ENCODE measurements at regions not wholly inside any gene's neighbourhood (a gene's known extent, or its start where the extent isn't known, plus 50 kb on each side); places are given as distances from the start of the nearest gene placed in this dataset.

DNA sequence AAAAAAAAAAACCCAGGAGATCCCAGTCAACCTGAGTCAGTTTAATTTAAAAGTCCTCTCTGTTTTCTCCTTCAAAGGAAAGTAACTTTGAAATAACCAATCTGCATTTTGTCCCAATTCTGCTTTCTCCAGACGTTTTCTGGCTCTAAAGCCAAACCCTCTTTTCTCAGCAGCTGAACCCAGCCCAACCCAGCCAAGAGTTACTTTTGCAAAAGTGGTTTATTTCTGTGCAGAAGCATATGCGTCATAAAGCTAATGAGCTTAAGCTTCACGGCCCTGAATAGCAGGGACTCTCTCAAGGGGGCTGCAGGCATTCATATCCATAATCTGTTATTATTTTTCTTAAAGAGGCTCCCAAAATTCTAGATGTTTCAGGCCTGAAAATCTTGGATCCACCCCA lies 176.6 kb downstream of the GALC start:
- no peak overlapping the region for H3K4me3 ChIP-seq (replicated peaks in 1 of 3; ENCODE audit: insufficient read depth in 1 of 3, low read depth in 2 of 3, low read length in 3 of 3)
- H3K9me3 ChIP-seq (ENCODE audit: low read length) = no peaks in the 10 kb centered on the region
- no peaks in the 10 kb centered on the region for H3K4me1 ChIP-seq (ENCODE audit: insufficient read depth, low read length)
- FAIRE-seq (no peak), DNase-seq (ENCODE audit: low spot score) (no peak), ATAC-seq (no peak)
- TF ChIP-seq TGIF2 (CRISPR knock-in tag; IDR thresholded peaks at IDR 0.05) (no peak), HNF4A (CRISPR knock-in tag; IDR thresholded peaks at IDR 0.05) (no peak), MAFK (conservative IDR thresholded peaks at IDR 0.05 in 1 of 2, IDR thresholded peaks at IDR 0.05 in 1 of 2; ENCODE audit: low read length in 2 of 2) (no peak), ZNF101 (CRISPR knock-in tag; IDR thresholded peaks at IDR 0.05; ENCODE audit: borderline replicate concordance, low read depth) (no peak), ZNF530 (CRISPR knock-in tag; IDR thresholded peaks at IDR 0.05; ENCODE audit: low read depth) (no peak), TBX2 (CRISPR knock-in tag; IDR thresholded peaks at IDR 0.05; ENCODE audit: borderline replicate concordance) (no peak), ZBTB1 (CRISPR knock-in tag; IDR thresholded peaks at IDR 0.05; ENCODE audit: borderline replicate concordance) (no peak), RBM39 (IDR thresholded peaks at IDR 0.05; ENCODE audit: low read depth, low read length, poor library complexity, severe bottlenecking) (no peak), CBX1 (IDR thresholded peaks at IDR 0.05; ENCODE audit: low read depth) (no peak), ZNF446 (CRISPR knock-in tag; IDR thresholded peaks at IDR 0.05) (no peak), POLR2AphosphoS2 (IDR thresholded peaks at IDR 0.05; ENCODE audit: low read depth, low read length) (no peak), REXO4 (CRISPR knock-in tag; IDR thresholded peaks at IDR 0.05; ENCODE audit: borderline replicate concordance) (no peak), CENPX (CRISPR knock-in tag; IDR thresholded peaks at IDR 0.05) (no peak), HNRNPLL (IDR thresholded peaks at IDR 0.05; ENCODE audit: low read depth, low read length, poor library complexity, severe bottlenecking) (no peak)
- TF ChIP-seq, protein P1, sequence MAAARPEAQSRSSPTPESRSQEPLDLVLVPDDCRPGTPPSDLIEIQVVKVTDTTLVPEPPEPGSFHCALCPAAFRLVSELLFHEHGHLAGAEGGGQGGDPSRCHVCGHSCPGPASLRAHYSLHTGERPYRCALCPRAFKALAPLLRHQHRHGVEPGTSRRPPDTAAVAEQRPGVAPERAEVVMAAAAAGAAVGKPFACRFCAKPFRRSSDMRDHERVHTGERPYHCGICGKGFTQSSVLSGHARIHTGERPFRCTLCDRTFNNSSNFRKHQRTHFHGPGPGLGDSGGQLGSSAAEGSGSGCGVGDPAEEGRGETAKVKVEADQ (CRISPR knock-in tag; IDR thresholded peaks at IDR 0.05; ENCODE audit: borderline replicate concordance) = no peak
- TF ChIP-seq, protein P2, sequence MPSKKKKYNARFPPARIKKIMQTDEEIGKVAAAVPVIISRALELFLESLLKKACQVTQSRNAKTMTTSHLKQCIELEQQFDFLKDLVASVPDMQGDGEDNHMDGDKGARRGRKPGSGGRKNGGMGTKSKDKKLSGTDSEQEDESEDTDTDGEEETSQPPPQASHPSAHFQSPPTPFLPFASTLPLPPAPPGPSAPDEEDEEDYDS (CRISPR knock-in tag; IDR thresholded peaks at IDR 0.05) = no peak
- TF ChIP-seq, protein P3, sequence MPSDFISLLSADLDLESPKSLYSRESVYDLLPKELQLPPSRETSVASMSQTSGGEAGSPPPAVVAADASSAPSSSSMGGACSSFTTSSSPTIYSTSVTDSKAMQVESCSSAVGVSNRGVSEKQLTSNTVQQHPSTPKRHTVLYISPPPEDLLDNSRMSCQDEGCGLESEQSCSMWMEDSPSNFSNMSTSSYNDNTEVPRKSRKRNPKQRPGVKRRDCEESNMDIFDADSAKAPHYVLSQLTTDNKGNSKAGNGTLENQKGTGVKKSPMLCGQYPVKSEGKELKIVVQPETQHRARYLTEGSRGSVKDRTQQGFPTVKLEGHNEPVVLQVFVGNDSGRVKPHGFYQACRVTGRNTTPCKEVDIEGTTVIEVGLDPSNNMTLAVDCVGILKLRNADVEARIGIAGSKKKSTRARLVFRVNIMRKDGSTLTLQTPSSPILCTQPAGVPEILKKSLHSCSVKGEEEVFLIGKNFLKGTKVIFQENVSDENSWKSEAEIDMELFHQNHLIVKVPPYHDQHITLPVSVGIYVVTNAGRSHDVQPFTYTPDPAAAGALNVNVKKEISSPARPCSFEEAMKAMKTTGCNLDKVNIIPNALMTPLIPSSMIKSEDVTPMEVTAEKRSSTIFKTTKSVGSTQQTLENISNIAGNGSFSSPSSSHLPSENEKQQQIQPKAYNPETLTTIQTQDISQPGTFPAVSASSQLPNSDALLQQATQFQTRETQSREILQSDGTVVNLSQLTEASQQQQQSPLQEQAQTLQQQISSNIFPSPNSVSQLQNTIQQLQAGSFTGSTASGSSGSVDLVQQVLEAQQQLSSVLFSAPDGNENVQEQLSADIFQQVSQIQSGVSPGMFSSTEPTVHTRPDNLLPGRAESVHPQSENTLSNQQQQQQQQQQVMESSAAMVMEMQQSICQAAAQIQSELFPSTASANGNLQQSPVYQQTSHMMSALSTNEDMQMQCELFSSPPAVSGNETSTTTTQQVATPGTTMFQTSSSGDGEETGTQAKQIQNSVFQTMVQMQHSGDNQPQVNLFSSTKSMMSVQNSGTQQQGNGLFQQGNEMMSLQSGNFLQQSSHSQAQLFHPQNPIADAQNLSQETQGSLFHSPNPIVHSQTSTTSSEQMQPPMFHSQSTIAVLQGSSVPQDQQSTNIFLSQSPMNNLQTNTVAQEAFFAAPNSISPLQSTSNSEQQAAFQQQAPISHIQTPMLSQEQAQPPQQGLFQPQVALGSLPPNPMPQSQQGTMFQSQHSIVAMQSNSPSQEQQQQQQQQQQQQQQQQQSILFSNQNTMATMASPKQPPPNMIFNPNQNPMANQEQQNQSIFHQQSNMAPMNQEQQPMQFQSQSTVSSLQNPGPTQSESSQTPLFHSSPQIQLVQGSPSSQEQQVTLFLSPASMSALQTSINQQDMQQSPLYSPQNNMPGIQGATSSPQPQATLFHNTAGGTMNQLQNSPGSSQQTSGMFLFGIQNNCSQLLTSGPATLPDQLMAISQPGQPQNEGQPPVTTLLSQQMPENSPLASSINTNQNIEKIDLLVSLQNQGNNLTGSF (CRISPR knock-in tag; IDR thresholded peaks at IDR 0.05) = no peak
- TF ChIP-seq, protein P4, sequence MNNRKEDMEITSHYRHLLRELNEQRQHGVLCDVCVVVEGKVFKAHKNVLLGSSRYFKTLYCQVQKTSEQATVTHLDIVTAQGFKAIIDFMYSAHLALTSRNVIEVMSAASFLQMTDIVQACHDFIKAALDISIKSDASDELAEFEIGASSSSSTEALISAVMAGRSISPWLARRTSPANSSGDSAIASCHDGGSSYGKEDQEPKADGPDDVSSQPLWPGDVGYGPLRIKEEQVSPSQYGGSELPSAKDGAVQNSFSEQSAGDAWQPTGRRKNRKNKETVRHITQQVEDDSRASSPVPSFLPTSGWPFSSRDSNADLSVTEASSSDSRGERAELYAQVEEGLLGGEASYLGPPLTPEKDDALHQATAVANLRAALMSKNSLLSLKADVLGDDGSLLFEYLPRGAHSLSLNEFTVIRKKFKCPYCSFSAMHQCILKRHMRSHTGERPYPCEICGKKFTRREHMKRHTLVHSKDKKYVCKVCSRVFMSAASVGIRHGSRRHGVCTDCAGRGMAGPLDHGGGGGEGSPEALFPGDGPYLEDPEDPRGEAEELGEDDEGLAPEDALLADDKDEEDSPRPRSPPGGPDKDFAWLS (CRISPR knock-in tag; IDR thresholded peaks at IDR 0.05; ENCODE audit: borderline replicate concordance) = no peak
- H3K4me2 ChIP-seq (ENCODE audit: low read depth, low read length) = no peak overlapping the region
- in situ Hi-C loops (cut with HindIII; ENCODE audit: extremely low pct_ligation_motif_present, low pct_unique_long_range_greater_than_20kb) (no loop called here), intact Hi-C loops (cut with micrococcal nuclease; ENCODE audit: unreplicated experiment) (no loop called here)
- WGBS (ENCODE audit: low lambda C conversion rate) = 24% methylated on average over 3 of the region's 3 CpGs
- H3K9ac ChIP-seq (ENCODE audit: insufficient read depth, low read depth, low read length) = no peak overlapping the region
- H3K27ac ChIP-seq (ENCODE audit: extremely low read length, insufficient read depth, low read length) = no peak overlapping the region
- H4K20me1 ChIP-seq (ENCODE audit: insufficient read depth, low read length) = no peaks in the 10 kb centered on the region
- H3K79me2 ChIP-seq (ENCODE audit: insufficient read depth, low read length) = no peaks in the 10 kb centered on the region
- H3K36me3 ChIP-seq (replicated peaks in 1 of 2; ENCODE audit: control insufficient read depth in 1 of 2, insufficient read depth in 2 of 2, low read length in 2 of 2) = no peaks in the 10 kb centered on the region
- ChIA-PET POLR2A (no interaction called here), CTCF (ENCODE audit: low intra/inter-chr PET ratio, low total read pairs) (no interaction called here)
- BruUV-seq (replicated peaks) = no TSS peak
- H2AFZ ChIP-seq (ENCODE audit: low read length) = no peak overlapping the region
- H3K27me3 ChIP-seq (ENCODE audit: control insufficient read depth in 1 of 2, insufficient read depth in 2 of 2, low read length in 2 of 2) = peaks cover 0 to 4% of the 10 kb centered on the region in 2 experiments; a peak in 1 of 5 replicates
